GM18870 (cell line): ENCODE measurements at regions not wholly inside any gene's neighbourhood (a gene's known extent, or its start where the extent isn't known, plus 50 kb on each side); places are given as distances from the start of the nearest gene placed in this dataset.
A peak's percentile ranks its signal among the peaks of the same experiment; 100 is the strongest.

Source experiments
- ATAC-seq: cut with Tn5 transposase; IDR thresholded peaks from one replicate; pipeline ENCODE4 v1.9.1; 2021; ENCODE audit warnings: moderate library complexity; ENCODE audit not compliant: unreplicated experiment

GRCh38 chr7:55641273-55641691 is 69.0 kb upstream of the VOPP1 start:
- ATAC-seq: peak; percentile 90

- ATAC-seq: no peak
Measured at GRCh38 chr7:55639640-55640039, 67.3 kb upstream of the VOPP1 start.

GRCh38 chr7:55629051-55629677 is 56.9 kb upstream of the VOPP1 start:
- no peak for ATAC-seq

GRCh38 chr7:55624813-55625212 is 52.5 kb upstream of the VOPP1 start:
- no peak for ATAC-seq

- no peak for ATAC-seq
Measured at GRCh38 chr7:55623617-55624016, 51.3 kb upstream of the VOPP1 start.

GRCh38 chr7:55622241-55622640 is 49.9 kb upstream of the VOPP1 start:
- no peak for ATAC-seq
